ENCODE measurements at regions not wholly inside any gene's neighbourhood (a gene's known extent, or its start where the extent isn't known, plus 50 kb on each side); places are given as distances from the start of the nearest gene placed in this dataset.
A peak's percentile ranks its signal among the peaks of the same experiment; 100 is the strongest.
"Not testable (repeated sequence)": the region's sequence is repeated elsewhere in the genome, so short reads cannot be mapped to it uniquely, and the experiment has no call there.

DNA sequence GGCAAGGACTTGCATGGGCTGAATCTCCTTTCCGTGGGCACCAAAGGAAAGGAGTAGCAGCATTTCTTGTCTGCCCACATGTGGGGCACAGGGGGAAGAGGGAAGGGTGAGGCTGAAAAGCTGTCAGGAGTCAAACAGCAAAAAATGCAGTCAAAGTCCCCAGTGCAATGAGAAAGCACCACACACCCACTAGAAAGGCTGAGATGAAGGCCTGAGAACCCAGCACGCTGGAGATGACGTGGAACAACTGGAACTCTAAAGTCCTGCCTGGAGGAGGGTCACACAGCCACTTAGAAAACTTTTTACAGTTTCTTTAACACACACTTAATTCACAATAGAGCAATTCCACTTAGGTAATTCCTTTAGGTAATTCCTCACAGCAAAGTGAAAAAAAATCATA lies 94.6 kb upstream of the IGFBPL1 start:
- no peak for DNase-seq

DNA sequence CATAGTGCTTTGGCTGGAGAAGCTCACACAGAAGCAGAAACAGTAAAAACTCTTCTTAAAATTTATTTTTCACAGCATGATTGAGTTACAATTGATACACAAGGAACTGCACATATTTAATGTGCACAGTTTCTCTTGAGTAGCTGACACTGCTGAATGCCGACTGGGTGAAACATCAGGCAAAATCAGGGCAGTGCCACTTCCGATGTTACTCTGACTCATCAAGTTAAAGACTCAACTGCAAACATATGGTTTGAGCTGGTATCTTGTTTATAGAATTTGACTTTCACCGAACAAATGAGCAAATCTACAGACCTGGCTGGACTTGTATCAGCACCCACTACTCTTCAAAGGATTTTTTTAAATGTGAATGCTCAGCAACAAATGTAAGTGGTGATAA lies 92.0 kb upstream of the IGFBPL1 start:
- peak; percentile 38 for DNase-seq

GRCh38 chr9:38515055-38515454 lies 90.8 kb upstream of the IGFBPL1 start:
- DNase-seq, result not testable (repeated sequence)

- not testable (repeated sequence) for DNase-seq
Measured at GRCh38 chr9:38510340-38510739, 86.1 kb upstream of the IGFBPL1 start.

DNA sequence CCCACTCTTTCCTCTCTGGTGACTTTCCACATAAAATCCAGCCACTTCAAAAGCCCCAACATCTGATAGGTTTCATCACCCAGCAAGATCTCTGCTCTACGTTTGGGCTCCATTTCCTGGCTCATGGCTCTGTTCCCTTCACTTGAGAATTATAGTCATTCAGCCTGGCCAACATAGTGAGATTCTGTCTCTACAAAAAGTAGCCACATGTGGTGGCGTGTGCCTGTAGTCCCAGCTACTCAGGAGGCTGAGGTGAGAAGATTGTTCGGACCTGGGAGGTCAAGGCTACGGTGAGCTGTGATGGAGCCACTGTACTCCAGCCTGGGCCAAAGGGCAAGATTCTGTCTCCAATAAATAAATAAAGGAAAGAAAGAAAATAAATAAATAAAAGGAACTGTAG lies 83.3 kb upstream of the IGFBPL1 start:
- DNase-seq, result no peak

- DNase-seq, result peak; percentile 83
Measured at GRCh38 chr9:38500171-38500570, 75.9 kb upstream of the IGFBPL1 start.

DNA sequence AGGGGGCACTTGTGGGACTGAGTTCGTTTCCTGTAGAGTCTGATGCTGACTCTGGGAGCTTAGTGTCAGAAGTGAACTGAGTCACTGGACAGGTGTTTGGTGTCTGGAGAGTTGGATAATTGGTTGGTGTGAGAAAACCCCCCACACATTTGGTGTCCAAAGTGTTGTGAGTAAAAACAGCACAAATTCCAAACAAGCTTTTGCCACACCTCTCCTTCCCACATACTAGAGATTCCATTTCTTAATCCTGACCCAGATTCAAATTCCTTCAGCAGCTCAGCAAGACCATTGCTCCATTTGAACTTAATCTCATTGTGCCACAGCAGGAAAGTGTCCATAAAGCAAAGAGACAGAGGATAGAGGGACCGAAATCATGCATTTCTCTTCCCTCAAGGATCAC lies 74.3 kb upstream of the IGFBPL1 start:
- DNase-seq, result not testable (repeated sequence)

- no peak for DNase-seq
Measured at GRCh38 chr9:38489057-38489456, 64.8 kb upstream of the IGFBPL1 start.

DNA sequence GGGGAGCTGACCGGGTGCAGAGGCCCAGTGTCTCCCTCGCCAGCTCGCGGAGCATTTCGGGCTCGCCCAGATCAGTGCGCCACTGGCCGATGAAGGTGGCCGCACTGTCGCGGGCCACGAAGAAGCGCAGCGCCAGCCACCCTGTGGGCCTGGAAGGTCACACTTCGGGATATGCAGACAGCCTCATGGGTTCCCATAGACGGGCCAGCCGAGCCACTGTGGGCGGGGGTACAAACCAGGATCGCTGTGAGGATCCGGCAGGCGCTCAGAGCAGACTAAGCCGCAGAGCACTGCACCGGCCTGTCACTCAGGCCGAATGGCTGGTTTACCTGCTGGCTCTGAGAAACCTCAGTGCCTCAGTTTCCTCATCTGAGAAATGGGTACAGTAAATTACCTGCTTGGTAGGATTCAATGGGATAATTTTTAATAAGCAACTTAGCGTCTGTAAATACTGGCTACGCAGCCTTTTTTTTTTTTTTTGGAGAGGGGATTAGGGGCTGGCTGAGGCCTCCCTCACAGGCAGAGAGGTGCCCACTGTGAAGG lies 64.0 kb upstream of the IGFBPL1 start:
- DNase-seq, result no peak

DNA sequence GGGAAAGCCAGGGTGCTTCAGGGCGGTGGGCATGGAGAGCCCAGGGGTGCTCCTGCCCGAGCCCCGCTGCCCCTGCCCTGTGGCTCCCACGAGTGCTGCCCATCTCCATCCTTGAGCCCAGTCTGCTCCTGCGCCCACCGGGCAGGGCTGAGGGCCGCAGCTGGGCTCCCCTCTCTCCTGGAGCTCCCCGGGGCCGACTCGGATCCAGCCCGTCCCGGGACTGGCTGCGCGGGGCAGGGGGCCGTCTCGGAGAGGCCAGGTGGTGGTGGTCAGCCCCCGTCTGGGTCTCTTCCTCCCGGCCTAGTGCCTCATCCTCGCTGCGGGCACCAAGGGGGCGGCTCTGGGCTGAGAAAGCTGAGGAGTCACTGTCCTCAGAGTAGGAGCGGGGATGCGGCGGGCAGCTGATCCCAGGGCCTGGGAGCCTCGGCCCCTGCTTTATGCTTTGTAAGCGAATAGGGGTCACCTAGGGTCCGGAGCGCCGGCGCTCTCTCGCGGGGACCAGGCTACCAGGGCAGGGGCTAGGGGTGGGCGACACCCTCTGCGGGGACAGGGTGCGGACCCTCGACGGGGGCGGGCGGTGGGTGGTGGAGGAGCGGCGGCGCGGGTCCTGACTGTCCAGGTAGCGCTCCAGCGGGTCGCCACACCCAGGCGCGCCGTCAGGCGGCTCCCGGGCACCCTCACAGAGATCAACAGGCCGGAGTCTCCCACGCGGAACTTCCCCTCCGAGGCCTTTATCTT lies 63.3 kb upstream of the IGFBPL1 start:
- not testable (repeated sequence) for DNase-seq

- DNase-seq, result no peak
Measured at GRCh38 chr9:38486837-38487236, 62.6 kb upstream of the IGFBPL1 start.

- peak; percentile 6 for DNase-seq
Measured at GRCh38 chr9:38486056-38486615, 61.9 kb upstream of the IGFBPL1 start.

DNA sequence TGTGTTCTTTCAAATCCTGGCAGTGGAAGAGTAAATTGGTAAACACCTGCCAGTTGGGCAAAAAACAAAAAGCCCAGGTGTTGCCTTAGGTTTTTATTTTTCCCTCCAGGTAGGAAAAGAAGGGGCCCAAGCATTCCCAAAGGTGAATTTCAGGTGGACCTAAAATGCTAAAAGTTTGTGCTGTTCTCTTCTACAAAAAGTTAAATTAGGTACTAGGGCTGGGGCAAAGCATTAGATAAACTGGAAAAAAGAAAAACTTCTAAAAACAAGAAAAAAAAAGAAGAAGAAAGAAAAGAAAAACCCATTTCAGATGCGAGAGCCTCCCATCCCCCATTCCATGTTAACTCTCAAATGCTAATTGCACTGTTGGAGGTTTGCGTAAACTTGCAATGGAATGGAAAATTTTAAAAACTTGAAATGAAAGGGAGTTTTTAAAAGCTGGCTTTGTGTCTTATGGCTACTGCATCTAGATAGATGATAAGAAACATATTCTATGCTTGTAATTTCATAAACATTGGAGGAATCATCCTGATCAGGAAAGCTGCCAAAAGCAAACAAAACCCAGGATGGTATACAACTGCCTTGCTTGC lies 59.9 kb upstream of the IGFBPL1 start:
- DNase-seq, result not testable (repeated sequence)

GRCh38 chr9:38482918-38483592 lies 58.8 kb upstream of the IGFBPL1 start:
- no peak for DNase-seq

- no peak for DNase-seq
Measured at GRCh38 chr9:38478211-38478610, 54.0 kb upstream of the IGFBPL1 start.

- not testable (repeated sequence) for DNase-seq
Measured at GRCh38 chr9:38474476-38474875, 50.2 kb upstream of the IGFBPL1 start.

All from kidney glomerular epithelial cell (primary cell).